ENCODE measurements at regions not wholly inside any gene's neighbourhood (a gene's known extent, or its start where the extent isn't known, plus 50 kb on each side); places are given as distances from the start of the nearest gene placed in this dataset.
A peak's percentile ranks its signal among the peaks of the same experiment; 100 is the strongest.
"Not testable (repeated sequence)": the region's sequence is repeated elsewhere in the genome, so short reads cannot be mapped to it uniquely, and the experiment has no call there.

- DNase-seq: no peak
Measured at GRCh38 chr10:21363092-21363730, 162.3 kb downstream of the SKIDA1 start.

DNA sequence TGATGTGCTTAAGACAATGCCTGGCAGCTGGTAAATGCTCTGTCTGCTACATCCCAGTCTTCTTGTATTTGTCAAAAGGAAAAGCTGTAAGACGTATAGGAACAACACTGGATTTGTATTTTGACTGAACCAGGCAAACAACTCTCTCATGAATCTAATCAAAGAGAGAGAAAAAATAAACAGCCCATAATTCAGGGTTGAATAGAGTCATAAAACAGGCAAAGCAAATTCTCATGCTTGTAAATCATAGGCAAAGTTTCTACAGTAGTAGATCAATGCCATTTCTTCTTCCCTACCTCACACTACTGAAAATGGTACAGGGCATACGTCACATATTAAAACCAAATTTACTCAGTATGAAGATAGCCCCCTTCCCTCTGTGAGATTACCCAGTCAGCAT, 166.3 kb downstream of the SKIDA1 start:
- no peak for DNase-seq

- DNase-seq: no peak
Measured at GRCh38 chr10:21355591-21356011, 169.9 kb downstream of the SKIDA1 start.

- DNase-seq: no peak
Measured at GRCh38 chr10:21352886-21353285, 172.6 kb downstream of the SKIDA1 start.

GRCh38 chr10:21351594-21351993, 173.9 kb downstream of the SKIDA1 start:
- DNase-seq: not testable (repeated sequence)

GRCh38 chr10:21349912-21350286, 175.6 kb downstream of the SKIDA1 start:
- DNase-seq: no peak

GRCh38 chr10:21347785-21348170, 177.7 kb downstream of the SKIDA1 start:
- no peak for DNase-seq

DNA sequence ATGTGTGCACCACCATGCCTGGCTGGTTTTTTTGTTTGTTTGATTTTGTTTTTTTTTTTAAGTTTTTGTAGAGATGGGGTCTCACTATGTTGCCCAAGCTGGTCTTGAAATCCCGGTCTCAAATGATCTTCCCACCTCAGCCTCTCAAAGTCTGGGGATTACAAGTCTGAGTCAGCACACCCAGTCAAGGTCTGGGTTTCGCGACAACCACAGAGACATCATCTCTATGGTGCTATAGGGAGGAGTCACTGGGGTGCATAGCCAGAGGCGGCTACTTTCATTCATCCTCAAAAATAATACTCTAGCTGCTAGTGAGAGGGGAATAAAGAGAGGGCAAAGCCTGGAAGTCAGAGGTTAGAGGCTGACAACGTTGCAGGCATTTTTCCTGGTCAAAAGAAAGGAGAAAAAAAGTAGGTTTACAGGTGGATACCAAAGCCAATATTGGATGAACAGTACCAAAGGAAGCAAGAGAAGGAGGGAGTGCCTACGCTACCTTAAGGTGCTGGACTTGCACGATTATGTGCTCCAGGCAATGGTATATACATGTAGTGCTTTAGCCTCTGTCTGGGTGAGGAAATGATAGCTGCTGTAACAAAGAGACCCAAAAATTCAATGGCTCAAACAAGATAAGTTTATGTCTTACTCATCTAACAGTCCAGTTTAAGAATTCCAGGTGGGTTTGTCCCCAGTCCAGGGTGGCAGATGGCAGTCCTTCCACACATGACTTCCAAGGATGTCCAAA, 178.3 kb downstream of the SKIDA1 start:
- no peak for DNase-seq

GRCh38 chr10:21343087-21343486, 182.4 kb downstream of the SKIDA1 start:
- DNase-seq: no peak

- not testable (repeated sequence) for DNase-seq
Measured at GRCh38 chr10:21342499-21342898, 183.0 kb downstream of the SKIDA1 start.

DNA sequence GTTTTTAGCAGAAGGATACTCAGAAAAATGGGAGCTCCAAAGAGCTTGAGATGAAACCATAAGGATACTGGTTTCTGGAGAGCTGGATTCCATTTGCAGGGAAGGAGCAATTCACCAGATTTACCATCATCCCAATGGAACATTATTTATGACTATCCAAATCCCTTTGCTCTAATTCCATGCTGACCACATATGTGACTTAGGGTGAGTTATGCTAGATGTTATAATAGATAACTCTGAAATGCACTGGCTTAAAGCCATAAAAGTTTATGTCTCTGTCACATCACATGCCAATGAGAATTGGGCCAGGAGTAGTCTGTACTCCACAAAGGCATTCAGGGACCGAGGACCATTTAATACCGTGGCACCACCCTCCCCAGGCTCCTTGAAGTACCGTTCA, 185.2 kb downstream of the SKIDA1 start:
- DNase-seq: no peak

- peak; percentile 47 for DNase-seq
Measured at GRCh38 chr10:21337171-21337792, 188.2 kb downstream of the SKIDA1 start.

GRCh38 chr10:21336476-21337170, 188.9 kb downstream of the SKIDA1 start:
- DNase-seq: peak; percentile 73

DNA sequence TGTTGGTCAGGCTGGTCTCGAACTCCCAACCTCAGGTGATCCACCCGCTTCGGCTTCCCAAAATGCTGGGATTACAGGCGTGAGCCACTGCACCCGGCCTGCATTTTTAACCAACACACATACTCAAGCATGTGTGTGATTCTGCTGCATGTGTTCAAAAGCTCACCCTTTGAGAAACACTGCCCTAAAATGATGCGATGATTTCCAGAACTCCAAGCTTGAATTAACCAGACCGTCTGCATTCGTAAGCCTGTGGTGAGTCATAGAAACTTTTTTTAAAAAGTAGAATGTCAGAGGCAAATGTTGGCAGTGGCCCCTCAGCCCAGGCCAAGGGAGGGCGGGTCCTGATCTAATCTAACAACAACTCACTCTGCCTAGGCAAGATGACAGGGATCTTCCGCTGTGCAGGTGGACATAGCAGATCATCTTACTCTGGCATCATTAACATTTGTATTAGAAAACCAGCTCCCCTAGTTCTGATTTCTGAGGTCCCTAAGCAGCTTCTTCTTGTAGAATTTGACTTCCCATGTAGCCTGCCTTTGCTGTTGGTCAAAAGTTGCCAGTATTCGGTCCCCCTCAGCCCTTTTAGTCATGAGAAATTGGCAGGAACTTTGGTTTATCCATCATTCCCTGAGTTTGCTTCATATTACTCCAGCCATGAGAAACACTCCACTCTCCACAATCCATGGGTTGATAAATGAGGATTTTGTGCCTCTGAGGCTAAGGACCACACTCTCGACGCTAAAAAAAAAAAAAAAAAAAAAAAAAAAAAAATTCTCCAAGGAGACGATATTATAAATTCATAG, 190.4 kb downstream of the SKIDA1 start:
- DNase-seq: no peak

DNA sequence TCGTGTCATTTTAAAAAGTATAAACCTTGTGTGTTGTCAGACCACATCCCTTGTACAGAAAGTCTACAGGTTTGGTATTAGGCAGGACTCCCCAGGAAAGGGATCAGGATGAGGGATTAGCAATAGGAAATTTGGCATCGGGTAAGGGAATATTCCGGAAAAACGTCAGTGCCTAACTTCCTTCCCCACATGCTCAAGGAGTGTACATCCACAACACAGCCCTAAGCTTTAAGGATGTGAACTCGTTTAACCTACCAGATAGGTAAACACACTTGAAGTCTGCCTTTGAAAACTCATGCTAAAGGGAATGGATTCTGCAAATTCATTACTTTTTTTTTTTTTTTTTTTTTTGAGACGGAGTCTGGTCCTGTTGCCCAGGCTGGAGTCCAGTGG, 194.9 kb downstream of the SKIDA1 start:
- DNase-seq: no peak

DNA sequence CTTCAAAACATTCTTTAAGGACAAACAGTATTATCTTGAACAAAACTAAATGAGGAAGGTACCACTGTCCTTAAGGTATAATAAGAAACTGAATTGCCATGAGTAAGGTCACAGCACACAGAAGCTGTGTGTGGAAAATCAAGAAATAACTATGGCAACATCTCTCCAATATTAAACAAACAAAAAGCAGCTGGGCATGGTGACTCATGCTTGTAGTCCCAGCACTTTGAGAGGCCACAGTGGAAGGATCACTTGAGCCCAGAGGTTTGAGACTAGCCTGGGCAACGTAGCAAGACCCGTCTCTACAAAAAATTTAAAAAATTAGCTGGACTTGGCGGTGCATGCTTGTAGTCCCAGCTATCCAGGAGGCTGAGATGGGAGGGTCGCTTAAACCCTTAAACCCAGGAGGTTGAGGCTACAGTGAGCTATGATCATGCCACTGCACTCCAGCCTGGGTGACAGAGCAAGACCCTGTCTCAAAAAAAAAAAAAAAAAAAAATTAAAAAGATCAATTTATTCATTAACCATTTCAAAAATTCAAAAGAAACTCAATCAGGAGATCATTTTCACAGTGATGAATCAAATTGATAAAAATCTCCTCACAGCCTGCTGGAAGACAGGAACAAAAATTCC, 195.4 kb downstream of the SKIDA1 start:
- DNase-seq: peak; percentile 73

GRCh38 chr10:21327289-21327993, 198.0 kb downstream of the SKIDA1 start:
- peak; percentile 83 for DNase-seq

DNA sequence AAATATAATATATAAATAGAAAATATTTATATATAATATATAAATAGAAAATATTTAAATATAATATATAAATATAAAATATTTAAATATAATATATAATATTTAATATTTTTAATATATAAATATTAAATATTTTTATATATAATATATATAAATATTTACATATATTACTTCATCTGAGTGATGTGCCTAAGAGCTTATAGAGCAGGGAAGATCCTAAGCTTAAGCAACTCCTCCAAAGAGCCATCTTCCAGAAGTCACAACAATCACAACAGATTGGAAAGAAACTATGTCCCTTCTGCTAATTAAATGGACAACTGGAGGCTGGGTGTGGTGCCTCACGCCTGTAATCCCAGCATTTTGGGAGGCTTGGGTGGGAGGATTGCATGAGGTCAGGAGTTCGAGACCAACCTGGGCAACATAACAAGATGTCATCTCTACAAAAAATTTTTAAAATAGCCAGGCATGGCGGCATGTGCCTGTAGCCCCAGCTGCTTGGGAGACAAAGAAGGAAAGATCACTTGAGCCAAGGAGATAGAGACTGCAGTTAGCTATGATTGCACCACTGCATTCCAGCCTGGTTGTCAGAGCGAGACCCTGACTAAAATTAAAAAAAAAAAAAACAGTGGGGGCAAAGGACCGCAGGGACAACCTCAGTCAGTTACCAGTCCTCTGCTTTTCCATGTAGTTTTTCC, 198.7 kb downstream of the SKIDA1 start:
- peak; percentile 29 for DNase-seq

GRCh38 chr10:21318540-21319167, 206.8 kb downstream of the SKIDA1 start:
- DNase-seq: peak; percentile 58

- DNase-seq: no peak
Measured at GRCh38 chr10:21317902-21318301, 207.6 kb downstream of the SKIDA1 start.

Data from NCI-H69 (cell line).